ENCODE measurements at regions not wholly inside any gene's neighbourhood (a gene's known extent, or its start where the extent isn't known, plus 50 kb on each side); places are given as distances from the start of the nearest gene placed in this dataset.

- no peak for FAIRE-seq
- no peak for DNase-seq (ENCODE audit: low spot score)
Observed at GRCh38 chr22:49046546-49047361, 780.9 kb downstream of the BRD1 start.

DNA sequence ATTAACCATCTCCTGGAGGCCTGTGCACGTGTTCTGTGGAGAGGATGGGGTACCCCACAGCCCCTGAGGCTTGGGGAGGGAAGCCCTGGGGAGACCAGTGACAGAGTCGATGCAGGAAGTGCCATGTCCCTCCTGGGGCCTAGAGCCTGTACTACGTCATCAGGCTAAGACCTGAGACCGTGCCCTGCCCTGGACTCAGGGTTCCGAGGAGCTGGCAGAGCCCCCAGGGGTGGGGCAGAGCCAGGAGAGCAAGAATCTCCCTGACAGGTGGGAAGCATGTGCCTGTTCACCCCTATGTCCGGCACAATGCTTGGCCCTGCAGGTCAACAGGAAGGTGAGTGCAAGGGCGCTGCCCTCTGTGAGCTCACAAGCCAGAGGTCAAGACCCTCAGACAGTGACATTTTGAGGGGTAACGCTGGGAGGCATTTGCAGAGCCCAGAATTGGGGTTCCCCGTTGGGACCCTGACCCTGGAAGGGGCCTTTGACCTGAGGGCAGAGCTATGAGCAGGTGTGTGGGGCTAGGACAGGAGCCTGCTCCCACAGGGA lies 781.6 kb downstream of the BRD1 start:
- no peak for FAIRE-seq

GRCh38 chr22:49045276-49045675 lies 782.4 kb downstream of the BRD1 start:
- FAIRE-seq (no peak), DNase-seq (ENCODE audit: low spot score) (no peak)

More for the DNA sequence above, 781.6 kb downstream of the BRD1 start:
- DNase-seq (ENCODE audit: low spot score): no peak

DNA sequence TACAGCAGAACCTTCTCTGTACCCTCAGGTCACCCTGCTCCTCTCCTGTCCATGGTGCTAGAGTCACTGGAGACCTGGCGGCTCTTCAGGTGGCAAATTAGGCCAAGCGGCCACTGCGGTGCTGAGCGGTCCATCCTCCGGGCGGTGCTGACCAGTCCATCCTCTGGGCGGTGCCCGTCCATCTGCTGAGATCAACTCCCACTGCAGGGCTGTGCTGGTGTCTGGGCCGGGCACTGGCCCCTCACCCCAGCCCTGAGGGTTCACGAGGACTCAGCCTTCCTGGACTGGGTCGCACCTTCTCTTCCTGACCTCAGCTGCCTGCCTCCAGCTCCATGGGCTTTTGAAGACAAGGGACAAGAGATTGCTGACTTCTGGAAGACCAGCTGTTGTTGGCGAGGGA lies 782.9 kb downstream of the BRD1 start:
- FAIRE-seq (no peak), DNase-seq (ENCODE audit: low spot score) (no peak)

GRCh38 chr22:49044091-49044490 lies 783.6 kb downstream of the BRD1 start:
- DNase-seq (ENCODE audit: low spot score) (no peak), FAIRE-seq (no peak)

- DNase-seq (ENCODE audit: low spot score) (no peak), FAIRE-seq (no peak)
Observed at GRCh38 chr22:49042877-49043859, 784.5 kb downstream of the BRD1 start.

DNA sequence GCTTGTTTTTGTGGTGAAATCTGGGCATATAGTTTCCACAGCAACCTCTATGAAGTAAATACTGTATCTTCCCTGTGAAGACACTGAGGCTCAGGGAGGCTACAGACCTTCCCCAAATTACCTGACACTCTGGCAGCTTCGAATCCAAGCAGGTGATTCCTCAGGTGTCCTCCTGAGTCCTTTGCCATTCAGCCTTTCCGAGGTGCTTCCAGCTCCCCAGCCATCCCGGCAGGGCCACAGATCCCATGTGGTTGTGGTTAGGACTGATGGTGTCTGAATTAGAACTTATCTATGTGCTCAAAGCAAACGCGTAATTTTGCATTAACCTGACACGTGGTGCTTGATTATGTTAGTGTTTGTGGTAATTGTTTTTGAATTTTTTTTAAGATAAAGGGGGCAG lies 785.6 kb downstream of the BRD1 start:
- FAIRE-seq: no peak

GRCh38 chr22:49040754-49041467 lies 786.8 kb downstream of the BRD1 start:
- DNase-seq (ENCODE audit: low spot score): no peak
- no peak for FAIRE-seq

More for the DNA sequence above, 785.6 kb downstream of the BRD1 start:
- DNase-seq (ENCODE audit: low spot score): no peak

DNA sequence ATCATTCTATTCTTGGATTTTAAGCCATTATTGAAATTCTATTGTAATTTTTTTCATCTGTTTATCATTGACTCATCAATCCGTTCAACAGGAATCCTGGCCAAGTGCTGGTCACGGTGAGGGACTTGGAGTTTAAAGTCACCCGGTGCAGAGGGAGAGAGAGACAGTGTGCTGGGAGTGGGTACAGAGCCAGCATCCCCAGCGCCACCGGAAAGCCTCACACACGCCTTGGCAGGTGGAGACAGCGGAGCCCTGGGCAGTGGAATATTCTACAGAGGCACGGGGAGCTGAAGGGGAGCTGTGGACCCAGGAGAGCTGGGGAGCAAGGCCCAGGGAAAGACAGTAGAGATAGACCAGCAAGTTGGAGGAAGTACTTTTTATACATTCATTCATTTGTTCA lies 787.6 kb downstream of the BRD1 start:
- DNase-seq (ENCODE audit: low spot score) (no peak), FAIRE-seq (no peak)

- DNase-seq (ENCODE audit: low spot score) (no peak), FAIRE-seq (no peak)
Observed at GRCh38 chr22:49039625-49040024, 788.0 kb downstream of the BRD1 start.

- FAIRE-seq (no peak), DNase-seq (ENCODE audit: low spot score) (no peak)
Observed at GRCh38 chr22:49037701-49038245, 789.9 kb downstream of the BRD1 start.

GRCh38 chr22:49036513-49036912 lies 791.2 kb downstream of the BRD1 start:
- DNase-seq (ENCODE audit: low spot score): no peak

GRCh38 chr22:49035818-49036457 lies 791.7 kb downstream of the BRD1 start:
- no peak for FAIRE-seq

More at GRCh38 chr22:49036513-49036912, 791.2 kb downstream of the BRD1 start:
- FAIRE-seq: no peak

DNA sequence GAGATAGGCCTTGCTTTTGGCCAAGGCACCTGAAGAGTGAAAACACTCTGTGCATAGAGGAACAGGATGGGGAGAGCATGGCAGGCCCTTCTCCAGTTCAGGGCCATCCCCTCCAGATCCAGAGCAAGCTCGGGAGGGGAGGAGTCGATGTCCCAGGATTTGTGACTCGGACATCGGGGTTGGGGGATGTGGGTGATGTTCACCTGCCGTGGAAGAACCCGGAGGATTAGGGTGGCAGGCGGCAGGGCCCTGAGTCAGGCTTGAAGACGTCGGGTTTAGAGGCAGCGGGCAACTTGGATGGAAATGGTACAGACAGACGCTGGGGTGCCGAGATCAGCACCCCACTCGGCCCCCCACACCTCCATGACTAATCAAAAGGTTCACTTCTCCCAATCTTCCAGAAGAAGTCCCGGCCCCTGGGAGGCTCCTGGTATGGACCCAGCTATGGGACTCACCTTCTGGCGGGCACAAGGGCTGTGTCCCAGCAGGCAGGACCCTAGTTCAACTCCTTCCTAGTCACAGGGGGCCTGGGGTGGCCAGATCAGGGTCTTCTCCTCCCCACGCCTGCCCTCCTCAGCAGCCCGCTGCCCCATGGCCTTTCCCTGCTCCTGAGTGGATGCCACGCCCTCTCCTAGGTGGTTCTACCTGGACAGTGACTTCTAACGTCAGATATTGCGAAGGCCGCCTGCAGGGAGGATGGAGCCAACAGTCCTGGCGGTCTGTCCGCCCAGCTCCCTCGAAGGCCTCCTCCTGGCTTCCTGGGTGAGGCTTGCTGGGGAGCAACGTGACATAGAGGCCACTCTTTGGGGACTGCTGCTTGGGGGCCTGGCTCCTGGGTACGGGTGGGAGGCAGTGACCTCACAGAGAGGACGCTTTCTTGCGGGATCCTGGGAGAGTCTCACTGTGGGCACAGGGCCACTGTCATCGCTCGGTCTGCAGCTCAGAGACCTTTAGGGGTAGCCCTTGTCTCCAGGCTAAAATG lies 792.5 kb downstream of the BRD1 start:
- no peak for DNase-seq (ENCODE audit: low spot score)
- FAIRE-seq: no peak

More at GRCh38 chr22:49035818-49036457, 791.7 kb downstream of the BRD1 start:
- DNase-seq (ENCODE audit: low spot score): no peak

GRCh38 chr22:49033616-49034015 lies 794.1 kb downstream of the BRD1 start:
- FAIRE-seq (no peak), DNase-seq (ENCODE audit: low spot score) (no peak)

- FAIRE-seq: no peak
- DNase-seq (ENCODE audit: low spot score): no peak
Observed at GRCh38 chr22:49032821-49033220, 794.9 kb downstream of the BRD1 start.

- no peak for FAIRE-seq
- DNase-seq (ENCODE audit: low spot score): no peak
Observed at GRCh38 chr22:49031746-49032330, 795.8 kb downstream of the BRD1 start.

DNA sequence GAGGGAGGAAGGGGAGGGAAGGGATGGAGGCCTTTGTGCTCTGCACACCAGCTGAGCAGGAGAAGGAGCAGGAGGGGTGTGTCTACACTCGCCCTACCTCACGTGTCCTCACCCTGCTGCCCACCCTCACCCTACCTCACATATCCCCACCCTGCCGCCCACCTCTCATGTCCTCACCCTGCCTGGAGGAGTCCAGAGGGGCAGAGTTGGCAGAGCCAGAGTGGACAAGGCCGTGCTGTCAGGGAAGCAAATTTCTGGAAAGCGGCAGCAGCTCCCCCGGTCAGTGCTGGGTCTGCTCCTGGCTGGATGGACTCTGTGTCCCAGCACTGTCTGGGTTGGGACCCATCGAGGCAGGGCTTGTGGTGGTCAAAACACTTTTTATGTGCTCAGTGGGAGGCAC lies 799.6 kb downstream of the BRD1 start:
- DNase-seq (ENCODE audit: low spot score) (no peak), FAIRE-seq (no peak)

GRCh38 chr22:49027368-49027670 lies 800.4 kb downstream of the BRD1 start:
- FAIRE-seq (no peak), DNase-seq (ENCODE audit: low spot score) (no peak)

All from RCC 7860 (cell line).